ENCODE measurements at regions not wholly inside any gene's neighbourhood (a gene's known extent, or its start where the extent isn't known, plus 50 kb on each side); places are given as distances from the start of the nearest gene placed in this dataset.
"Not testable (repeated sequence)": the region's sequence is repeated elsewhere in the genome, so short reads cannot be mapped to it uniquely, and the experiment has no call there.

DNA sequence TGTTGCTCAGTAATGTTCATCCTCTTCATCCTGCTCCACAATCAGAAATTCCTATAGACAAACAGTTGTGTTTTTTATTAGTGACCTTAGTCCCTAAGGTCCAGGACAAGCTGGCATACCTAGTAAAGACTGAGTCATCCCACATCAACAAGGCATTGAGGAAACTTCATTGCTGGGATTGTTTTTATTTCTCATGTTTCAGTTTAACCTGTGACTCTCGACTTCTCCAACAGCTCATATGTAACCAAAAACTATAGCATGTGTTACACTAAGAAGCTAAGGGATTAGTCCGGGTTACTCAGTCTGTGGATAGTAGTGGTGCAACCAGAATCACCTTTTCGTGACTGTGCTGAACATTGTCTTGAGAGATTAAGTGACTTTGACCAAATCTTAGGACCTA, 292.1 kb downstream of the RDH14 start:
- Mint-ChIP-seq H3K27me3 (ENCODE audit: low read depth) (no peaks in the 10 kb centered on the region), H3K36me3 (ENCODE audit: low read depth) (no peaks in the 10 kb centered on the region), H3K4me1 (ENCODE audit: low read depth) (no peaks in the 10 kb centered on the region)

DNA sequence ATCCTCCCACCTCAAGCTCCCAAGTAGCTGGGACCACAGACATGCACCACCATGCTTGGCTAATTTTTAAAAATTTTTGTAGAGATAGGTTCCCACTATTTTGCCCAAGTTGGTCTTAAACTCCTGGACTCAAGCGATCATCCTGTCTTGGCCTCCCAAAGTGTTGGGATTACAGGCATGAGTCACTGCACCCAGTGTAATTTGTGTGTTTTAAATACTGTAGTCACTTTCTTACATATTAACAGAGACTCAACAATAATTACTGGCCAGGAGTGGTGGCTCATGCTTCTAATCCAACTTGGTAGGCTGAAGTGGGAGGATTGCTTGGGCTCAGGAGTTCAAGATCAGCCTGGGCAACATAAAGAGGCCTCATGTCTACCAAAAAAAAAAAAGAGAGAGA, 293.0 kb downstream of the RDH14 start:
- Mint-ChIP-seq H3K27me3 (ENCODE audit: low read depth) (no peaks in the 10 kb centered on the region), H3K27ac (no peak overlapping the region)

More for the DNA sequence above, 292.1 kb downstream of the RDH14 start:
- H3K27ac Mint-ChIP-seq = no peak overlapping the region
- intact Hi-C loops (cut with micrococcal nuclease) = no loop called here
- no peak overlapping the region for H3K4me3 Mint-ChIP-seq (ENCODE audit: low read depth)
- H3K9me3 Mint-ChIP-seq = no peaks in the 10 kb centered on the region
- DNase-seq (ENCODE audit: low spot score) = no peak

GRCh38 chr2:18266699-18267098, 293.8 kb downstream of the RDH14 start:
- H3K27ac Mint-ChIP-seq; intact Hi-C loops (cut with micrococcal nuclease); DNase-seq (ENCODE audit: low spot score); H3K36me3 Mint-ChIP-seq (ENCODE audit: low read depth); H3K4me1 Mint-ChIP-seq (ENCODE audit: low read depth); H3K9me3 Mint-ChIP-seq; H3K4me3 Mint-ChIP-seq (ENCODE audit: low read depth); H3K27me3 Mint-ChIP-seq (ENCODE audit: low read depth): not testable (repeated sequence)

More for the DNA sequence above, 293.0 kb downstream of the RDH14 start:
- Mint-ChIP-seq H3K36me3 (ENCODE audit: low read depth) (no peaks in the 10 kb centered on the region), H3K9me3 (no peaks in the 10 kb centered on the region), H3K4me1 (ENCODE audit: low read depth) (no peaks in the 10 kb centered on the region), H3K4me3 (ENCODE audit: low read depth) (no peak overlapping the region)
- intact Hi-C loops (cut with micrococcal nuclease) = no loop called here
- DNase-seq (ENCODE audit: low spot score) = no peak

DNA sequence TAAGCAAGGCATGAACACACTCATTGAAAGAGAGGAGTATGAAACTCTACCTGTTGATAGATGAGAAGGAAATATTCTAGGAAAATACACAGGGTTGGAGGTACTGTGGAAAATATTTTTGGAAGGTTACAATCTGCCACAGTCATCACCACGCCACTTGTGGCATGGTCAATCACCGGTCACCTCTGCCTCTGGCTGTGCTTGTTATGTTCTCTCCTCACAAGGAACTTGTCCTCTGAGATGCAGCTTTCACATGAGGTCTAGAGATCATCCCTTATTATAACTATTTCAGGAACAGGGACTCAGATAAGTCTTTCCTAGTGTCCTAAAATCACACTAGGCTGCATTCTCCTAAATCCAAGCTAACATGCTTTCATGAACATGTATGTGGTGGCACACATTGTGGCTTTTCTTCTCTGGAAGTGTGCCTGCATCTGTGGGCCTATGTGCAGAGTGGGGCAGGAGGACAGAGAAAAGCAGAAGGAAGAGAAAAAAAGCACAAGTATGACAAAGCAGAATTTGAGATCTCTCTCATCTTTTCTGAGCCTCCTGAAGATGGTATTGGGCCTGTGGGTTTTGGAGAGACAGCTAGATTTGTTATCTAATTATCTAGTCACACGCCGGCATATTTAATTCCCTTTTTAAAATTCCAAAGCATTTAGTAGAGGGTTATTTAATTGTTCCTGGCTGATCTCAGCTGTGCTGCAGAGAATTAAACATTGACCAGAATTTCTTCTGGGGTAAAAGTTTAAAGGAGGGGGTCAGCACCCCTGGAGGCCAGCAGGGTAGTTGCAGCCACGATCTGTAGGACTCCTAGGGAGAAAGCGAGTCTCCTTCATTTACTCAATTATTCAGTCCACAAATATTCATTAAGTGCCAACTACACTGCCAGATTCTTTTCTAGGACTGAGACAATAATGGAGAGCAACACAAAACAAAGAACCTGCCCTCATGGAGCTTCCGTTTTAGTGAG, 294.6 kb downstream of the RDH14 start:
- H3K9me3 Mint-ChIP-seq = no peaks in the 10 kb centered on the region
- intact Hi-C loops (cut with micrococcal nuclease) = no loop called here

GRCh38 chr2:18262601-18263000, 297.9 kb downstream of the RDH14 start:
- H3K27ac Mint-ChIP-seq = no peak overlapping the region
- intact Hi-C loops (cut with micrococcal nuclease) = no loop called here
- no peaks in the 10 kb centered on the region for H3K27me3 Mint-ChIP-seq (ENCODE audit: low read depth)
- H3K36me3 Mint-ChIP-seq (ENCODE audit: low read depth) = no peaks in the 10 kb centered on the region
- no peaks in the 10 kb centered on the region for H3K4me1 Mint-ChIP-seq (ENCODE audit: low read depth)
- DNase-seq (ENCODE audit: low spot score) = no peak
- no peak overlapping the region for H3K4me3 Mint-ChIP-seq (ENCODE audit: low read depth)
- no peaks in the 10 kb centered on the region for H3K9me3 Mint-ChIP-seq

More for the DNA sequence above, 294.6 kb downstream of the RDH14 start:
- Mint-ChIP-seq H3K27me3 (ENCODE audit: low read depth) (no peaks in the 10 kb centered on the region), H3K36me3 (ENCODE audit: low read depth) (no peaks in the 10 kb centered on the region), H3K27ac (no peak overlapping the region), H3K4me3 (ENCODE audit: low read depth) (no peak overlapping the region), H3K4me1 (ENCODE audit: low read depth) (no peaks in the 10 kb centered on the region)
- DNase-seq (ENCODE audit: low spot score) = no peak

- no peak overlapping the region for H3K4me3 Mint-ChIP-seq (ENCODE audit: low read depth)
- no peaks in the 10 kb centered on the region for H3K4me1 Mint-ChIP-seq (ENCODE audit: low read depth)
- DNase-seq (ENCODE audit: low spot score) = no peak
- H3K27me3 Mint-ChIP-seq (ENCODE audit: low read depth) = no peaks in the 10 kb centered on the region
- no peaks in the 10 kb centered on the region for H3K9me3 Mint-ChIP-seq
- no peaks in the 10 kb centered on the region for H3K36me3 Mint-ChIP-seq (ENCODE audit: low read depth)
- intact Hi-C loops (cut with micrococcal nuclease) = no loop called here
- no peak overlapping the region for H3K27ac Mint-ChIP-seq
These were observed 306.7 kb downstream of the RDH14 start for GRCh38 chr2:18253686-18254197.

GRCh38 chr2:18251486-18251885, 309.0 kb downstream of the RDH14 start:
- no peaks in the 10 kb centered on the region for H3K27me3 Mint-ChIP-seq (ENCODE audit: low read depth)

GRCh38 chr2:18247282-18248110, 313.0 kb downstream of the RDH14 start:
- Mint-ChIP-seq H3K4me1 (ENCODE audit: low read depth) (no peaks in the 10 kb centered on the region), H3K27me3 (ENCODE audit: low read depth) (no peaks in the 10 kb centered on the region), H3K36me3 (ENCODE audit: low read depth) (no peaks in the 10 kb centered on the region), H3K4me3 (ENCODE audit: low read depth) (no peak overlapping the region), H3K27ac (no peak overlapping the region), H3K9me3 (no peaks in the 10 kb centered on the region)
- intact Hi-C loops (cut with micrococcal nuclease) = no loop called here
- DNase-seq (ENCODE audit: low spot score) = no peak

More at GRCh38 chr2:18251486-18251885, 309.0 kb downstream of the RDH14 start:
- DNase-seq (ENCODE audit: low spot score) = no peak
- H3K4me3 Mint-ChIP-seq (ENCODE audit: low read depth) = no peak overlapping the region
- H3K4me1 Mint-ChIP-seq (ENCODE audit: low read depth) = no peaks in the 10 kb centered on the region
- H3K27ac Mint-ChIP-seq = no peak overlapping the region
- intact Hi-C loops (cut with micrococcal nuclease) = no loop called here
- H3K36me3 Mint-ChIP-seq (ENCODE audit: low read depth) = no peaks in the 10 kb centered on the region
- no peaks in the 10 kb centered on the region for H3K9me3 Mint-ChIP-seq

- no peak overlapping the region for H3K4me3 Mint-ChIP-seq (ENCODE audit: low read depth)
- no peaks in the 10 kb centered on the region for H3K27me3 Mint-ChIP-seq (ENCODE audit: low read depth)
- no peak overlapping the region for H3K27ac Mint-ChIP-seq
These were observed 315.1 kb downstream of the RDH14 start for GRCh38 chr2:18245375-18245774.

DNA sequence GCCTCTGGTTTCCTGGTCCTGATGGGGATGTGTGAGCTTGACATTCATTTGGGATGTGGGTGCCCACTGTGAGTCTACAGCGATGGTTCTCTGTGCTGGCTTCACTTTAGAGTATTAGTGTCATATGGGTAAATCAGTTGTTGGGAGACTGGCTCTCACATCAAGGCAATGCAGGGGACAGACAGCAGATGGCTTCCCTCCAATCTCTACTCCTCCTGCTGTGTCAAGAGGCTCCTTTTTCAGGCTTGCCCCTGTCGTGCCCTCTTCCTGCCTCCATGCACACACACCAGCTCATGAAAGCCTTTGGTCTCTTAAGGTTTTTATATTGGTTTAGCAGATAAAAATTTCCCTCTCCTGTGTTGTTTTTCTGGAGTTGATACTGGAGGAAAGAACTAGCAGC, 315.6 kb downstream of the RDH14 start:
- intact Hi-C loops (cut with micrococcal nuclease) = no loop called here
- no peaks in the 10 kb centered on the region for H3K27me3 Mint-ChIP-seq (ENCODE audit: low read depth)
- no peaks in the 10 kb centered on the region for H3K36me3 Mint-ChIP-seq (ENCODE audit: low read depth)
- no peak overlapping the region for H3K27ac Mint-ChIP-seq
- H3K4me1 Mint-ChIP-seq (ENCODE audit: low read depth) = no peaks in the 10 kb centered on the region
- no peak overlapping the region for H3K4me3 Mint-ChIP-seq (ENCODE audit: low read depth)
- no peak for DNase-seq (ENCODE audit: low spot score)
- H3K9me3 Mint-ChIP-seq = no peaks in the 10 kb centered on the region

More at GRCh38 chr2:18245375-18245774, 315.1 kb downstream of the RDH14 start:
- no peaks in the 10 kb centered on the region for H3K9me3 Mint-ChIP-seq
- intact Hi-C loops (cut with micrococcal nuclease) = no loop called here
- H3K4me1 Mint-ChIP-seq (ENCODE audit: low read depth) = no peaks in the 10 kb centered on the region
- no peak for DNase-seq (ENCODE audit: low spot score)
- no peaks in the 10 kb centered on the region for H3K36me3 Mint-ChIP-seq (ENCODE audit: low read depth)

- no peaks in the 10 kb centered on the region for H3K36me3 Mint-ChIP-seq (ENCODE audit: low read depth)
- intact Hi-C loops (cut with micrococcal nuclease) = no loop called here
- no peak overlapping the region for H3K4me3 Mint-ChIP-seq (ENCODE audit: low read depth)
- no peaks in the 10 kb centered on the region for H3K27me3 Mint-ChIP-seq (ENCODE audit: low read depth)
- DNase-seq (ENCODE audit: low spot score) = no peak
- H3K9me3 Mint-ChIP-seq = no peaks in the 10 kb centered on the region
- no peaks in the 10 kb centered on the region for H3K4me1 Mint-ChIP-seq (ENCODE audit: low read depth)
- H3K27ac Mint-ChIP-seq = no peak overlapping the region
These were observed 316.6 kb downstream of the RDH14 start for GRCh38 chr2:18243816-18244215.

GRCh38 chr2:18242716-18243115, 317.7 kb downstream of the RDH14 start:
- Mint-ChIP-seq H3K36me3 (ENCODE audit: low read depth) (no peaks in the 10 kb centered on the region), H3K4me3 (ENCODE audit: low read depth) (no peak overlapping the region)

GRCh38 chr2:18238209-18238608, 322.2 kb downstream of the RDH14 start:
- H3K4me1 Mint-ChIP-seq (ENCODE audit: low read depth) = no peaks in the 10 kb centered on the region
- H3K27me3 Mint-ChIP-seq (ENCODE audit: low read depth) = no peaks in the 10 kb centered on the region
- no peak overlapping the region for H3K4me3 Mint-ChIP-seq (ENCODE audit: low read depth)
- no peak for DNase-seq (ENCODE audit: low spot score)
- no peaks in the 10 kb centered on the region for H3K36me3 Mint-ChIP-seq (ENCODE audit: low read depth)
- H3K9me3 Mint-ChIP-seq = no peaks in the 10 kb centered on the region
- intact Hi-C loops (cut with micrococcal nuclease) = no loop called here
- H3K27ac Mint-ChIP-seq = no peak overlapping the region

More at GRCh38 chr2:18242716-18243115, 317.7 kb downstream of the RDH14 start:
- H3K4me1 Mint-ChIP-seq (ENCODE audit: low read depth) = no peaks in the 10 kb centered on the region
- no peak overlapping the region for H3K27ac Mint-ChIP-seq
- no peak for DNase-seq (ENCODE audit: low spot score)
- H3K27me3 Mint-ChIP-seq (ENCODE audit: low read depth) = no peaks in the 10 kb centered on the region
- no peaks in the 10 kb centered on the region for H3K9me3 Mint-ChIP-seq
- intact Hi-C loops (cut with micrococcal nuclease) = no loop called here
